ENCODE measurements at regions not wholly inside any gene's neighbourhood (a gene's known extent, or its start where the extent isn't known, plus 50 kb on each side); places are given as distances from the start of the nearest gene placed in this dataset.

- Histone ChIP-seq H2BK5ac (ENCODE audit: insufficient read length, low read length) (no peak overlapping the region), H3K23me2 (ENCODE audit: insufficient read length, low read depth, low read length, poor library complexity, severe bottlenecking) (no peaks in the 10 kb centered on the region), H2BK15ac (ENCODE audit: low read depth, low read length) (no peak overlapping the region), H3K9me3 (ENCODE audit: control insufficient read depth, low read depth, low read length) (no peaks in the 10 kb centered on the region), H3K18ac (ENCODE audit: insufficient read length, low read depth, low read length) (no peak overlapping the region), H2AFZ (ENCODE audit: low read length) (no peak overlapping the region), H3K4me1 (ENCODE audit: insufficient read depth, low read length) (no peaks in the 10 kb centered on the region), H3K79me1 (ENCODE audit: insufficient read depth, low read depth, low read length, poor library complexity, severe bottlenecking) (no peaks in the 10 kb centered on the region), H3K4ac (ENCODE audit: low read depth, low read length) (no peak overlapping the region), H3K79me2 (ENCODE audit: insufficient read depth, low read length) (no peaks in the 10 kb centered on the region), H3K4me2 (ENCODE audit: insufficient read depth, insufficient read length, low read length) (no peak overlapping the region), H3K27ac (ENCODE audit: insufficient read length, low read depth, low read length) (no peak overlapping the region), H2BK20ac (ENCODE audit: low read depth, low read length, poor library complexity, severe bottlenecking) (no peak overlapping the region), H3K14ac (ENCODE audit: insufficient read depth, low read length) (no peak overlapping the region), H3K27me3 (ENCODE audit: insufficient read depth, low read length) (no peaks in the 10 kb centered on the region), H4K8ac (replicated peaks; ENCODE audit: insufficient read length, low read depth, low read length) (no peak overlapping the region), H4K91ac (ENCODE audit: insufficient read length, low read depth, low read length) (no peak overlapping the region), H3T11ph (ENCODE audit: low read length) (no peak overlapping the region), H2BK12ac (ENCODE audit: insufficient read length, low read depth, low read length) (no peak overlapping the region), H3K23ac (ENCODE audit: insufficient read length, low read depth, low read length) (no peak overlapping the region), H2AK5ac (ENCODE audit: insufficient read length, low read length) (no peak overlapping the region), H3K56ac (ENCODE audit: insufficient read length, low read depth, low read length) (no peak overlapping the region), H2BK120ac (ENCODE audit: low read depth, low read length, poor library complexity, severe bottlenecking) (no peak overlapping the region), H3K9ac (ENCODE audit: extremely low read depth, insufficient read length, low read length) (no peak overlapping the region), H4K5ac (ENCODE audit: insufficient read length, low read depth, low read length) (no peak overlapping the region), H4K20me1 (ENCODE audit: control insufficient read depth, insufficient read depth, insufficient read length) (no peaks in the 10 kb centered on the region)
- no peaks in the 10 kb centered on the region for H3K27me3 Mint-ChIP-seq (ENCODE audit: low read depth)
- no peak overlapping the region for H3K4me3 Mint-ChIP-seq
- peaks cover 4 to 6% of the 10 kb centered on the region in 2 experiments for H3K4me1 Mint-ChIP-seq
- WGBS (ENCODE audit: extremely low coverage, insufficient read length, low lambda C conversion rate), result no CpG with 5 or more reads among the region's 2 CpGs
- no peak for DNase-seq
- H3K9me3 Mint-ChIP-seq, result no peaks in the 10 kb centered on the region; a peak in 1 of 5 replicates
- H3K27ac Mint-ChIP-seq, result no peak overlapping the region
- TF ChIP-seq CTCF (conservative IDR thresholded peaks at IDR 0.05), result no peak
- H3K36me3 Mint-ChIP-seq (ENCODE audit: insufficient read depth in 1 of 3, low read depth in 3 of 3), result no peaks in the 10 kb centered on the region
These were observed 827.2 kb downstream of the EPHA4 start for GRCh38 chr2:220744861-220745260.
